ENCODE measurements at regions not wholly inside any gene's neighbourhood (a gene's known extent, or its start where the extent isn't known, plus 50 kb on each side); places are given as distances from the start of the nearest gene placed in this dataset.

GRCh38 chr16:35173295-35173694, 1713.9 kb downstream of the TP53TG3F start:
- peaks cover 10% of the 10 kb centered on the region for H3K4me1 ChIP-seq
- intact Hi-C loops (cut with micrococcal nuclease) = no loop called here
- no peaks in the 10 kb centered on the region for H3K36me3 ChIP-seq
- no peak for TF ChIP-seq CTCF (IDR thresholded peaks at IDR 0.05; ENCODE audit: borderline replicate concordance)
- H3K27ac ChIP-seq (replicated peaks) = no peak overlapping the region
- no peaks in the 10 kb centered on the region for H3K27me3 ChIP-seq (ENCODE audit: low read depth)
- DNase-seq = no peak
- peaks cover 13% of the 10 kb centered on the region for H3K9me3 ChIP-seq (replicated peaks)
- no peak overlapping the region for H3K4me3 ChIP-seq

DNA sequence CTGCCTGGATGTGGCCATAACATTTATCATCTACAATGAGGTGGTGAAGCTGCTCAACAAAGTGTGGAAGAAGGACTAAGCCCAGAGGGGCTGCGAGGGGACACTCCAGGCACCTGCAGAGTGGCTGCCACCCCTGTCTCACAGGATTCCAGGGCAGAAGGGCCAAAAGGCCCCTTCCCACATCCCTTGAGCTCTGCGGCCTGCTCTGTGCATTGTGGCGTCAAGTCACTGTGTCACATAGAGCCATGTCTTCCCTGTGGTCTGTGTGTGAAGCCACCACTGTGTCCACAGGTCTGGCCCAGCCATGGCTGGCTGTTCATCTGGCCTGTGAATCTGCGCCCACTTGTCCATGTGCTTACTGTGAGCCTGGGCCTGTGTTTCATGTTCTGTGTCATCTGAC, 1714.6 kb downstream of the TP53TG3F start:
- H3K4me3 ChIP-seq = no peak overlapping the region
- H3K36me3 ChIP-seq = no peaks in the 10 kb centered on the region
- intact Hi-C loops (cut with micrococcal nuclease) = no loop called here
- no peak overlapping the region for H3K27ac ChIP-seq (replicated peaks)
- peaks cover 8% of the 10 kb centered on the region for H3K9me3 ChIP-seq (replicated peaks)
- DNase-seq = no peak
- peaks cover 10% of the 10 kb centered on the region for H3K4me1 ChIP-seq
- no peaks in the 10 kb centered on the region for H3K27me3 ChIP-seq (ENCODE audit: low read depth)
- TF ChIP-seq CTCF (IDR thresholded peaks at IDR 0.05; ENCODE audit: borderline replicate concordance) = no peak

DNA sequence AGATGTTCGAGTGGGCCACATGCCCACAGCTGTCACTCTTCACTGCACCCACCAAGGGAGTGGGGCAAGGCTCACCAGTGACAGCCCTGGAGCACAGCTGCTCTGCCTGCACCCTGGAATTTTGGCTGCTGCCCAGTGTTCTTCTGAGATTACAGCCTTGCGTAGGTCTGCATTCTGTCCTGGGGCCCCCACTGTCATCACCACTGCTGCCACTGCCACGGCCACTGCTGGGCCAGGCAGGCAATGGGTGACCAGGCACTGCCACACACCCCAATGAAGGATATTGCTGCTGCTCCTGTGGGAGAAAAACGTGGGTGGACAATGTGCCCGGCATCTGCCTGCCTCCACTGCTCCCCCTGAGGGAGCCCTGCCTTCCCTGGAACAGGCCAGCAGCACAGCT, 1717.0 kb downstream of the TP53TG3F start:
- Histone ChIP-seq H3K36me3 (no peaks in the 10 kb centered on the region), H3K4me1 (peaks cover 10% of the 10 kb centered on the region), H3K27me3 (ENCODE audit: low read depth) (no peaks in the 10 kb centered on the region), H3K9me3 (replicated peaks) (no peaks in the 10 kb centered on the region), H3K27ac (replicated peaks) (peak overlapping the region; percentile 30), H3K4me3 (no peak overlapping the region)
- intact Hi-C loops (cut with micrococcal nuclease) = no loop called here
- no peak for TF ChIP-seq CTCF (IDR thresholded peaks at IDR 0.05; ENCODE audit: borderline replicate concordance)
- DNase-seq = peak; percentile 51

GRCh38 chr16:35177851-35178250, 1718.4 kb downstream of the TP53TG3F start:
- Histone ChIP-seq H3K4me3 (no peak overlapping the region), H3K9me3 (replicated peaks) (no peaks in the 10 kb centered on the region), H3K27ac (replicated peaks) (no peak overlapping the region), H3K27me3 (ENCODE audit: low read depth) (no peaks in the 10 kb centered on the region), H3K36me3 (no peaks in the 10 kb centered on the region), H3K4me1 (peaks cover 10% of the 10 kb centered on the region)
- no peak for DNase-seq
- intact Hi-C loops (cut with micrococcal nuclease) = no loop called here
- TF ChIP-seq CTCF (IDR thresholded peaks at IDR 0.05; ENCODE audit: borderline replicate concordance) = no peak

GRCh38 chr16:35180970-35181369, 1721.6 kb downstream of the TP53TG3F start:
- no peaks in the 10 kb centered on the region for H3K36me3 ChIP-seq
- H3K4me1 ChIP-seq = peaks cover 10% of the 10 kb centered on the region
- H3K9me3 ChIP-seq (replicated peaks) = no peaks in the 10 kb centered on the region
- no peak for DNase-seq
- no peak overlapping the region for H3K4me3 ChIP-seq
- TF ChIP-seq CTCF (IDR thresholded peaks at IDR 0.05; ENCODE audit: borderline replicate concordance) = no peak
- intact Hi-C loops (cut with micrococcal nuclease) = no loop called here
- H3K27ac ChIP-seq (replicated peaks) = no peak overlapping the region
- peaks cover 4% of the 10 kb centered on the region for H3K27me3 ChIP-seq (ENCODE audit: low read depth)
